ENCODE measurements at regions not wholly inside any gene's neighbourhood (a gene's known extent, or its start where the extent isn't known, plus 50 kb on each side); places are given as distances from the start of the nearest gene placed in this dataset.

DNA sequence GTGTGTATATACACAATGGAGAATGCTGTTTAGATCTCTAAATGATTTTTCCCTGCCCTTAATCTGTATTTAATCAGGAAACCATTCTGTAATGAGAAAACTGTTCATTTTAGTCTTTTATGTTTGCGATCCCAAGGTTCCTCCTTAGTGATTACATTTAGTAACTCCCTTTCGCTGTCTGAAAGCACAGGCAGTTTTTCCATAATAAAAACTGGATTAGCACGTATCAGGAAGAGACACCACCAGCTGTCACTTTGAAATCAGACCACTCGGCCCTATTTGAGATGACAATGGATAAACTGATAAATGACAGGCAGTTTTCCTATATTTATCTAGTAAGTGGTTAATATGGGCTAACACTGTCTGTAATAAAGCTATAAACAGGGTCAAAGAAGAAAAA is 370.9 kb downstream of the NR4A2 start:
- TF ChIP-seq, protein P1, sequence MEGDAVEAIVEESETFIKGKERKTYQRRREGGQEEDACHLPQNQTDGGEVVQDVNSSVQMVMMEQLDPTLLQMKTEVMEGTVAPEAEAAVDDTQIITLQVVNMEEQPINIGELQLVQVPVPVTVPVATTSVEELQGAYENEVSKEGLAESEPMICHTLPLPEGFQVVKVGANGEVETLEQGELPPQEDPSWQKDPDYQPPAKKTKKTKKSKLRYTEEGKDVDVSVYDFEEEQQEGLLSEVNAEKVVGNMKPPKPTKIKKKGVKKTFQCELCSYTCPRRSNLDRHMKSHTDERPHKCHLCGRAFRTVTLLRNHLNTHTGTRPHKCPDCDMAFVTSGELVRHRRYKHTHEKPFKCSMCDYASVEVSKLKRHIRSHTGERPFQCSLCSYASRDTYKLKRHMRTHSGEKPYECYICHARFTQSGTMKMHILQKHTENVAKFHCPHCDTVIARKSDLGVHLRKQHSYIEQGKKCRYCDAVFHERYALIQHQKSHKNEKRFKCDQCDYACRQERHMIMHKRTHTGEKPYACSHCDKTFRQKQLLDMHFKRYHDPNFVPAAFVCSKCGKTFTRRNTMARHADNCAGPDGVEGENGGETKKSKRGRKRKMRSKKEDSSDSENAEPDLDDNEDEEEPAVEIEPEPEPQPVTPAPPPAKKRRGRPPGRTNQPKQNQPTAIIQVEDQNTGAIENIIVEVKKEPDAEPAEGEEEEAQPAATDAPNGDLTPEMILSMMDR (IDR thresholded peaks at IDR 0.05): no peak
- TF ChIP-seq POLR2AphosphoS5 (IDR thresholded peaks at IDR 0.05) (no peak), POLR2A (IDR thresholded peaks at IDR 0.05) (no peak), EP300 (IDR thresholded peaks at IDR 0.05; ENCODE audit: low read depth) (no peak)
